GM23248 (cell line): ENCODE measurements at regions not wholly inside any gene's neighbourhood (a gene's known extent, or its start where the extent isn't known, plus 50 kb on each side); places are given as distances from the start of the nearest gene placed in this dataset.

Experiments
- EZH2 ChIP-seq: fragments of 200-600 bp; sonication (generic); IDR thresholded peaks from 2 replicates; pipeline ENCODE4 v1.6.1; 2018; ENCODE audit warnings: antibody characterized with exemption, mild to moderate bottlenecking; ENCODE audit not compliant: insufficient read depth, poor library complexity, severe bottlenecking
- EZH2phosphoT487 ChIP-seq: fragments of 200-600 bp; sonication (generic); IDR thresholded peaks from 2 replicates; pipeline ENCODE4 v1.6.1; 2018; ENCODE audit warnings: antibody characterized with exemption, moderate library complexity, mild to moderate bottlenecking, low read depth; ENCODE audit not compliant: insufficient read depth

DNA sequence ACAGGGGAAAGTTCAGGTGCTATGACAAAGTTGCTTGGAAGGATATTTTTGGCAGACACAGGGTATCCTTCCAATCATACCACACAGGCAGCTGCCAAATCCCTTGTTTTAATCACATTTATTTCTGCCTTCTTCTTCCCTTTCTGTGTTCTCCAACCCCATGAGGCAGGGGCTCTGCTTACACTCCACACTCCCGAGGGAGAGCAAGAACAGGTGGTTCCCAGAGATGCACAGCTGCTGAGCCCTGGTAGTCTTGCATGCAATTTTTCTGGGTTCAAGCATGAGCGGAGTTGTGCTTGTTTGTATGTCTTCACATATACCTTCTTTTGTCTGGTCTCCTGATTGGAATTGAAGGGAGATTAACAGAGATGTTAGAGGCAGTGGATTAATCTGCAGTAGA is 251.7 kb upstream of the ST6GAL2 start:
- TF ChIP-seq EZH2: no peak
- TF ChIP-seq EZH2phosphoT487: no peak
